ENCODE measurements at regions not wholly inside any gene's neighbourhood (a gene's known extent, or its start where the extent isn't known, plus 50 kb on each side); places are given as distances from the start of the nearest gene placed in this dataset.

- RAD21 ChIA-PET (ENCODE audit: low non-redundant PET in 1 of 2, low total read pairs in 2 of 2, uncharacterized antibody in 2 of 2, unreplicated experiment in 2 of 2) = no interaction called here
- DNase-seq (ENCODE audit: low read depth, low spot score) = no peak
- POLR2A ChIA-PET = no interaction called here
- H3K27ac ChIP-seq (ENCODE audit: low read depth, low read length) = no peak overlapping the region
- no peak overlapping the region for H3K4me3 ChIP-seq (replicated peaks in 1 of 2; ENCODE audit: low read depth in 1 of 2, low read length in 2 of 2)
- H3K4me1 ChIP-seq (ENCODE audit: control insufficient read depth in 1 of 2, insufficient read depth in 2 of 2, low read length in 2 of 2) = no peaks in the 10 kb centered on the region; a peak in 1 of 4 replicates
- no peaks in the 10 kb centered on the region for H3K27me3 ChIP-seq (ENCODE audit: insufficient read depth, low read length)
- no peaks in the 10 kb centered on the region for H3K79me2 ChIP-seq (ENCODE audit: insufficient read depth, low read length)
- TF ChIP-seq, protein P1, sequence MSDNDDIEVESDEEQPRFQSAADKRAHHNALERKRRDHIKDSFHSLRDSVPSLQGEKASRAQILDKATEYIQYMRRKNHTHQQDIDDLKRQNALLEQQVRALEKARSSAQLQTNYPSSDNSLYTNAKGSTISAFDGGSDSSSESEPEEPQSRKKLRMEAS (IDR thresholded peaks at IDR 0.05) = no peak
- TF ChIP-seq YY1 (IDR thresholded peaks at IDR 0.05; ENCODE audit: extremely low read depth, insufficient replicate concordance, low read depth, low read length) (no peak), ZFX (IDR thresholded peaks at IDR 0.05) (no peak)
- H2AFZ ChIP-seq (ENCODE audit: low read depth, low read length, poor library complexity, severe bottlenecking) = no peak overlapping the region
- H3K36me3 ChIP-seq (ENCODE audit: control insufficient read depth in 1 of 2, insufficient read depth in 2 of 2, low read length in 2 of 2) = no peaks in the 10 kb centered on the region
- H4K20me1 ChIP-seq (ENCODE audit: insufficient read depth) = no peaks in the 10 kb centered on the region
- no TSS peak for BruUV-seq (replicated peaks)
- no peaks in the 10 kb centered on the region for H3K9me2 ChIP-seq (ENCODE audit: insufficient read depth)
- no peak for ATAC-seq
- no peak overlapping the region for H3K9ac ChIP-seq (ENCODE audit: low read length)
- CTCF ChIA-PET = no interaction called here
- H3K4me2 ChIP-seq (ENCODE audit: low read length) = no peak overlapping the region
- intact Hi-C loops (cut with micrococcal nuclease) = no loop called here
- H3K9me3 ChIP-seq (ENCODE audit: control insufficient read depth in 1 of 2, insufficient read depth in 1 of 2, low read depth in 1 of 2, low read length in 2 of 2) = no peaks in the 10 kb centered on the region
Measured at GRCh38 chr11:69986830-69987229, 91.3 kb upstream of the ANO1 start.

DNA sequence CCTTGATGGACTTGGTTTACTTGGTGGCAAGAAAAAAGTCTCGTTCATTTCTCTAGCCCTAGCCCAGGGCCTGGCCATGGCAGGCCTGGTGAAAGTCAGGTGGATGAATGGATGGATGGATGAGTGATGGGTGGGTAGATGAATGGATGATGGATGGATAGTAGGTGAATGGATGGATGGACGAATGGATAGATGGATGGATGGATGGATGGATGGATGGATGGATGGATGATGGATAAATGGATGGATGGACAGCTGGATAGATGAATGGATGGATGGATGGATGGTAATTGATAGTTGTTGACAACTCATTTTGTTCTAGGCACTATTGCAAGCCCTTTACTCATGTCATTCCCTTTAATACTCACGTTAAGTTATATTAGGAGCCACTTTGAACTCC is 86.1 kb upstream of the ANO1 start:
- CTCF ChIA-PET = no interaction called here
- H3K4me1 ChIP-seq (ENCODE audit: control insufficient read depth in 1 of 2, insufficient read depth in 2 of 2, low read length in 2 of 2) = peaks cover 0 to 7% of the 10 kb centered on the region in 2 experiments; a peak in 1 of 4 replicates

More for the DNA sequence above, 86.1 kb upstream of the ANO1 start:
- Histone ChIP-seq H3K4me2 (ENCODE audit: low read length) (no peak overlapping the region), H3K9me2 (ENCODE audit: insufficient read depth) (no peaks in the 10 kb centered on the region), H4K20me1 (ENCODE audit: insufficient read depth) (no peaks in the 10 kb centered on the region), H3K9ac (ENCODE audit: low read length) (no peak overlapping the region), H3K27me3 (ENCODE audit: insufficient read depth, low read length) (no peaks in the 10 kb centered on the region), H3K79me2 (ENCODE audit: insufficient read depth, low read length) (no peaks in the 10 kb centered on the region), H3K36me3 (ENCODE audit: control insufficient read depth in 1 of 2, insufficient read depth in 2 of 2, low read length in 2 of 2) (no peaks in the 10 kb centered on the region), H3K9me3 (ENCODE audit: control insufficient read depth in 1 of 2, insufficient read depth in 1 of 2, low read depth in 1 of 2, low read length in 2 of 2) (no peaks in the 10 kb centered on the region; a peak in 2 of 4 replicates), H3K27ac (ENCODE audit: low read depth, low read length) (no peak overlapping the region), H3K4me3 (replicated peaks in 1 of 2; ENCODE audit: low read depth in 1 of 2, low read length in 2 of 2) (no peak overlapping the region), H2AFZ (ENCODE audit: low read depth, low read length, poor library complexity, severe bottlenecking) (no peak overlapping the region)
- no peak for DNase-seq (ENCODE audit: low read depth, low spot score)
- intact Hi-C loops (cut with micrococcal nuclease) = no loop called here
- RAD21 ChIA-PET (ENCODE audit: low non-redundant PET in 1 of 2, low total read pairs in 2 of 2, uncharacterized antibody in 2 of 2, unreplicated experiment in 2 of 2) = no interaction called here
- POLR2A ChIA-PET = no interaction called here
- no peak for ATAC-seq
- no TSS peak for BruUV-seq (replicated peaks)
- TF ChIP-seq FOSL1 (IDR thresholded peaks at IDR 0.05; ENCODE audit: low read depth) (no peak), JUND (IDR thresholded peaks at IDR 0.05) (no peak), REST (IDR thresholded peaks at IDR 0.05; ENCODE audit: low read depth) (no peak), SP1 (IDR thresholded peaks at IDR 0.05; ENCODE audit: low read depth) (no peak), TCF7L2 (IDR thresholded peaks at IDR 0.05; ENCODE audit: borderline replicate concordance, extremely low read depth, insufficient read depth, insufficient read length) (no peak), ATF3 (IDR thresholded peaks at IDR 0.05) (no peak), ZNF274 (IDR thresholded peaks at IDR 0.05; ENCODE audit: low read depth, low read length) (no peak)

Measured in HCT116 (cell line).